Right lobe of liver (tissue), 4 donors: ENCODE measurements at regions not wholly inside any gene's neighbourhood (a gene's known extent, or its start where the extent isn't known, plus 50 kb on each side); places are given as distances from the start of the nearest gene placed in this dataset.

Experiments
- POLR2A ChIP-seq: fragments of 450-650 bp; IDR thresholded peaks from one replicate; pipeline ENCODE4 v1.6.1; 2017; ENCODE audit warnings: antibody characterized with exemption, mild to moderate bottlenecking
- TF ChIP-seq, protein P1 (sequence below), 4 donors: fragments of 200-600 bp in 3 of 4; fragments of 450-650 bp in 1 of 4; IDR thresholded peaks; one replicate each; pipeline versions ENCODE4 v1.5.1 to v1.8.0; 2016 to 2022; ENCODE audit warnings: antibody characterized with exemption in 4 of 4, mild to moderate bottlenecking in 2 of 4
- donor health status: DM: no; HTN: no; CAD: no.
- donor health status: DM: no; HTN: no; CAD: no.
- donor health status: DM: no; HTN: yes; CAD: no.

DNA sequence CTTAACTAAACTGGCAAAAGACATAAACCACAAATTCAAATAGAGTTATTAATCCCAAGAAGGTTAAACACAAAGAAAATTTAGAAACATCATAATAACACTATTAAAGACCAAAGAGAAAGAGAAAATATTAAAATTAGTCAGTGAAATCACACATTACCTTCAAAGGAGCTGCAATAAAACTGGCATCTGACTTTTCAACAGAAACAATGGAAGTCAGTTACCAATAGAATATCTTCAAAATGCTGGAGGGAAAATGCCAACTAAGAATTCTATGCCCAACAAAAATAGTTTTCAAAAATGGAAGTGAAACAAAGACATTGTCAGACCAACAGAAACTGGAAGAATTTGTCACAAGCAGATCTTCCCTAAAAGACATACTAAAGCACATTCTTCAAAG lies 68.7 kb upstream of the RNF7 start:
- TF ChIP-seq, protein P1, sequence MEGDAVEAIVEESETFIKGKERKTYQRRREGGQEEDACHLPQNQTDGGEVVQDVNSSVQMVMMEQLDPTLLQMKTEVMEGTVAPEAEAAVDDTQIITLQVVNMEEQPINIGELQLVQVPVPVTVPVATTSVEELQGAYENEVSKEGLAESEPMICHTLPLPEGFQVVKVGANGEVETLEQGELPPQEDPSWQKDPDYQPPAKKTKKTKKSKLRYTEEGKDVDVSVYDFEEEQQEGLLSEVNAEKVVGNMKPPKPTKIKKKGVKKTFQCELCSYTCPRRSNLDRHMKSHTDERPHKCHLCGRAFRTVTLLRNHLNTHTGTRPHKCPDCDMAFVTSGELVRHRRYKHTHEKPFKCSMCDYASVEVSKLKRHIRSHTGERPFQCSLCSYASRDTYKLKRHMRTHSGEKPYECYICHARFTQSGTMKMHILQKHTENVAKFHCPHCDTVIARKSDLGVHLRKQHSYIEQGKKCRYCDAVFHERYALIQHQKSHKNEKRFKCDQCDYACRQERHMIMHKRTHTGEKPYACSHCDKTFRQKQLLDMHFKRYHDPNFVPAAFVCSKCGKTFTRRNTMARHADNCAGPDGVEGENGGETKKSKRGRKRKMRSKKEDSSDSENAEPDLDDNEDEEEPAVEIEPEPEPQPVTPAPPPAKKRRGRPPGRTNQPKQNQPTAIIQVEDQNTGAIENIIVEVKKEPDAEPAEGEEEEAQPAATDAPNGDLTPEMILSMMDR (IDR thresholded peaks at IDR 0.05) = no peak
- no peak for TF ChIP-seq POLR2A
